GM10266 (cell line): ENCODE measurements at regions not wholly inside any gene's neighbourhood (a gene's known extent, or its start where the extent isn't known, plus 50 kb on each side); places are given as distances from the start of the nearest gene placed in this dataset.

ENCODE experiments used
- DNase-seq: peaks from one replicate; pipeline ENCODE4 v3.0.0; 2012; ENCODE audit errors: extremely low spot score
- TF ChIP-seq, protein P1 (sequence below): IDR thresholded peaks from 2 replicates; pipeline ENCODE4 v1.5.1; 2012; ENCODE audit warnings: mild to moderate bottlenecking, low read depth; ENCODE audit not compliant: control insufficient read depth, insufficient read depth; ENCODE audit errors: missing control alignments

DNA sequence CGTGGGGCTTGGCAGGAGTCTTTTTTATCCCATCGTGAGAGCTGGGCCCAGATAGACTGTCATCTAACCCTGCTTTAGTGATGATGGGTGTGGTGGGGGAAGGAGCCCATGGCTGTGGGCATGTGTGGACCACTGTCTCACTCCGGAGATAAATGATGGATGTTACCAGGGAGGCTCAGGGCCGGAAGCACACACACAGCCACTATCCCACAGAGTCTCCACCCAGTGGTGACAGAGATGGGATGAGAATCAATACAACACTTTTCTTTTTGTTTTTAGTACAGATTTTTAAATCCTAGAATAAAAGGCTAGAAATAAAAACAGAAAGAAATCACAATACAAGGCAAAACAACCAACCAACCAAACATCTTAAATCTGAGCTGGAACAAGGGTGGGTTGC is 233.4 kb downstream of the SOX11 start:
- DNase-seq: no peak
- TF ChIP-seq, protein P1, sequence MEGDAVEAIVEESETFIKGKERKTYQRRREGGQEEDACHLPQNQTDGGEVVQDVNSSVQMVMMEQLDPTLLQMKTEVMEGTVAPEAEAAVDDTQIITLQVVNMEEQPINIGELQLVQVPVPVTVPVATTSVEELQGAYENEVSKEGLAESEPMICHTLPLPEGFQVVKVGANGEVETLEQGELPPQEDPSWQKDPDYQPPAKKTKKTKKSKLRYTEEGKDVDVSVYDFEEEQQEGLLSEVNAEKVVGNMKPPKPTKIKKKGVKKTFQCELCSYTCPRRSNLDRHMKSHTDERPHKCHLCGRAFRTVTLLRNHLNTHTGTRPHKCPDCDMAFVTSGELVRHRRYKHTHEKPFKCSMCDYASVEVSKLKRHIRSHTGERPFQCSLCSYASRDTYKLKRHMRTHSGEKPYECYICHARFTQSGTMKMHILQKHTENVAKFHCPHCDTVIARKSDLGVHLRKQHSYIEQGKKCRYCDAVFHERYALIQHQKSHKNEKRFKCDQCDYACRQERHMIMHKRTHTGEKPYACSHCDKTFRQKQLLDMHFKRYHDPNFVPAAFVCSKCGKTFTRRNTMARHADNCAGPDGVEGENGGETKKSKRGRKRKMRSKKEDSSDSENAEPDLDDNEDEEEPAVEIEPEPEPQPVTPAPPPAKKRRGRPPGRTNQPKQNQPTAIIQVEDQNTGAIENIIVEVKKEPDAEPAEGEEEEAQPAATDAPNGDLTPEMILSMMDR: no peak

DNA sequence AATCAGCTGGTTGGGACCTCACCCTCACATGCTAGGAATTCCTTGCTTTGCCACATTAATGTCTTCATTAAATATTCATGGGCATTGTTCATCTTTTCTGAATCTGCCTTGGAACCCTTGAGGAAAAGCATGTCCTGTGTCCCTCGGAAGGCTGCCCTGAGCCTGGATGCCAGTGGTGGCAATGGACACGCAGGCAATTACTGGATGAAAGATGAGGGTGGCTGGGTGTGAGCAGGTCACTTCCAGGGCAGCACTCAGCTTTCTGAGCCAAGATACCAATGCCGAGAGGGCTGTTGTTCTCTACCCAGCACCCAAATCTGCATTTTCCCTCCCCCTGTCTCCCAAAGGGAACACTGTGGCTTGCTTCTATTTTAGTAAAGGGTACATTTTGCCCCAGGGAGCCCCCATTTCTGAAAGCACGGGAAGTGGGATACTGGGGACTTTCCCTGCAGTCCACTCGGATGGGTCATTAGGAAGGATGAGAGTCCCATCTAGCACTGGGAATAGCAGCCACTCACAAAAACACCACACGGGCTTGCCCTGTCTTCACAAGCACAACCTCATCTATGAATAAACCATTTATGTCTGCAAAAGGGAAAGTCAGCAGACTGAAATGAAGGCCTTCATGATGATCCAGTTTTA is 234.8 kb downstream of the SOX11 start:
- no peak for DNase-seq
- TF ChIP-seq, protein P1: no peak

DNA sequence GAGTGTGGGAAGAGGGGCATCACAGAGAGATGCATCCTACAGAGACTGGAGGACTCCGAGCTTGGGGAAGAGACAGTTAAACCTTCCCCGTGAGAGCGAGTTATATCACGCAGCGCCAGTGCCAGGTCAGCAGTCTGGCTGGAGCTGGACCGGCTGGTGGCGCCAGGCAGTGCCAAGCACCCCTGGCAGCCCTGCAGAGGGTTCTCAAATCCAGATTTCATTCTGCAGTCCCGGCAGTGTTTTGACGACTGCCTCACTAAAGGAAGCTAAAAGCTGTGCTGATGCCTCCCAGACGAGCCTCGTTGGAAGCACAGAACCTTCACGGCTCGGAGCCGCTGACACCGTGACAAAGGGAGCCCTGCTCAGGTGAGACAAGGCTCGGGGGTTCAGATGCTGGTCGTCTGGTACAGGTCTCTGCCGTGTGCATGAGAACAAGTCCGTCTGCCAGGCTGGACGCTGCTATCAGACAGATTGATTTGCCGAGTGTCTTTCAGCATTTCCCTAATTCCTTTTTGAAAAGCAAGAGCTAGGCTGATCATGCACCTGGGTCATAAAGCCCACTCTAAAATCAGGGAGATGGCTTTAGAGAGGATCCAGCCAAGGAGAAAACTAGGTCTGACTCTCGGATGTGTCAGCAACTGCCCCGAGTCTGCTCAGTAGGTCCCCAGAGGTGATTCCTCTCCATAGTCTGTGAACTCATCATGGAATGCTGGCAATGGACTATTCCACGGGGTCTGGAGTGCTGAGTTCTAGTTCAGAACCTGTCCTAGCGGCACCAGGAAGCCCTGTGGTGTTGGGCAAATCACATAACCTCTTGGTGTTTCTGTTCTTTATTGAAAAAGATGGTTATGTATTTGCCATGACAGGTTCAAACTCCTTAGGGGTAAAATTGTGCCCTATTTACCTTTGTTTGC is 240.6 kb downstream of the SOX11 start:
- TF ChIP-seq, protein P1: no peak
- DNase-seq: no peak

DNA sequence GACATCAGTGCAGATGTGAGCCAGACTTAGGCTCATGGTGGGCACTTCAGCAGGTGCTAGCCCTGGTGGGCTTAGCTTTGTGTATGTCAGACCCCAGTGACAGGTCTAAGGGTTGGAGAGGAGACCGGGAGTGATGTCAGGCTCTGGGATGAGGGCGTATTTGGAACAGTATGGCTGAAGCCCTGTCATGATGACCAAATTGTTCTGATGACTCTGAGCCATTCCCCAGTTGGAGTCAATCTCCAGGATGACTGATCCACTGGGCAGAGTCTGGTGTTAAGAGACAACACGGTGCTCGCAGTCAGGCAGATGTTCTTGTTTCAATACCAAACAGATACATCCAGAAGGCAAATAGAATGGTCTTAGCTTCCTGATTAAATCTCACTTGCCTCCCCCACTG is 241.5 kb downstream of the SOX11 start:
- no peak for DNase-seq
- TF ChIP-seq, protein P1: no peak

DNA sequence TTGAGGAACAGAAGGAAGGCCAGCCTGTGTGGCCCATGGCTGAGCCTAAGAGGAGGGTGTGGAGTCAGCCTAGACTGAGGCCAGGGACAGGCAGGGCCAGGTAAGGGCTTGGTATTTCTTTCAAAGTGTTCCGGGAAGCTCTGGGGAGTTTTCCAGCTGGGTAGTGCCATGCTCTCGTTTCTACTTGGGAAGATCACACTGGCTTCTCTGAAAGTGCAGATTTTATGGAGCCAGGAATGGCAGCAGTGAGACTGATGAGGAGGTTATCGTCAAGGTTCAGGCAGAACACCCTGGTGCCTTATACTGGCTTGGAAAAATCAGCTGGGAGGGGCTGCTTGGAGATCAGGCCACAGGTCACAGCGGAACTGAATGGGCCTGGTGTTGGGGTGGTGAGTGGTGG is 245.1 kb downstream of the SOX11 start:
- TF ChIP-seq, protein P1: no peak
- DNase-seq: no peak

DNA sequence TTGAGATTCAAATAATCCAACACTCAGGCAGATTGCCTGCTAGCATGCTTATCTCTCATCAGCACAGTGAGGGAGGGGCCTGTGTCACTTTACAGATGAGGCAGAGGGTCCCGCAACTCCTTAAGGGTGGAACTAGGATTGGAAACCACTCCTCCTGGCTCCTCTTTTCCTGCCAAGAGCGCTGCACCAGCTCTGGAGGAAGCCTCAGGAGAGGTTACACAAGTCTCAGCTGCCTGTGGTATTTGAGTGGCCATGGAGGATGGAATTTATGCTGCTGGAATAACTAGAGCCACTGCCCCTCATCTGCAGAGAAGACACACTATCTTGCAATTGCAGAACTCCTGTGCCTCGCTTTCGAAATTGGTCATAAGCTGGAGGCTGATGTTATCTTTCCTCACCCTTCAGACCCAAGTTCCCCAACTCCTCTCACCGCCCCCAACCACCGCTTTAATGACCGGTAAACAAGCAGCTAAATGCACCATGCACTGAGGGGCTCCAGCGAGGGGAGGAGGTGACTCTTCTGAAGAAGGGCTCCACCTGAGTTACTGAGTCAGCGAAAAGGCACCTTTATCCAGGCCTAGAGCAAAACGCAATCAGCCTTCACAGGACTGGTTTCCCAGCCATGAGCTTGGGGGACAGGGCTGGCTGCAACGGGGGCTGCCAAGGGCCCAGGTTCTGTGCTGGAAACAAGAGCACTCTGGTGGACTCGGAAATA is 245.8 kb downstream of the SOX11 start:
- TF ChIP-seq, protein P1: no peak
- no peak for DNase-seq
